GM12878 (cell line): ENCODE measurements at regions not wholly inside any gene's neighbourhood (a gene's known extent, or its start where the extent isn't known, plus 50 kb on each side); places are given as distances from the start of the nearest gene placed in this dataset.

Experiments used
- ATAC-seq: fragments of 200-7000 bp; cut with Tn5 transposase; 3 replicates; pipeline ENCODE4 v1.9.1; 2020; ENCODE audit warnings: mild to moderate bottlenecking, moderate library complexity
- BruUV-seq: library from RNA; stranded (reverse); fragments of 400-500 nt; replicated peaks from 2 replicates; lab custom pipeline; 2021; lab: Mats Ljungman, UMichigan
- CTCF ChIA-PET: fragments of 300-600 bp; sonication (Branson Sonifier 250); formaldehyde crosslinking; extraction: SDS; loops from one replicate; lab custom pipeline; 2021; ENCODE audit warnings: inconsistent platforms; lab: Yijun Ruan, JAX
- POLR2A ChIA-PET: fragments of 350-600 bp; formaldehyde crosslinking; extraction: SDS; loops from one replicate; lab custom pipeline; 2021; ENCODE audit warnings: inconsistent platforms; lab: Charles Lee
- RAD21 ChIA-PET: fragments of 300-600 bp; sonication (Branson Sonifier 250); formaldehyde crosslinking; loops from one replicate; lab custom pipeline; 2023; ENCODE audit warnings: antibody characterized with exemption; ENCODE audit not compliant: unreplicated experiment; lab: Charles Lee
- SMC1A ChIA-PET: fragments of 300-600 bp; sonication (Branson Sonifier 250); formaldehyde crosslinking; loops from one replicate; lab custom pipeline; 2023; ENCODE audit not compliant: unreplicated experiment, uncharacterized antibody; lab: Charles Lee
- DNase-seq: peaks from one replicate; pipeline ENCODE4 v3.0.0-alpha.2; 2011; ENCODE audit warnings: low read depth, low spot score
- FAIRE-seq: peaks from 3 replicates; lab custom pipeline; 2011; peaks lifted over from hg19 to GRCh38; lab: Jason Lieb, UNC
- H2AFZ ChIP-seq: 2 replicates; pipeline ENCODE4 v1.6.0; 2011; ENCODE audit warnings: low read depth, low read length, control low read depth; ENCODE audit not compliant: control insufficient read depth
- H3K27ac ChIP-seq: 2 replicates; pipeline ENCODE4 v1.5.1; 2011; ENCODE audit warnings: control low read depth; ENCODE audit not compliant: control insufficient read depth, insufficient read depth
- H3K27me3 ChIP-seq, 2 experiments: replicated peaks in 1 of 2; 2 replicates each; pipeline versions ENCODE4 v1.6.0 to v1.6.1; 2011; ENCODE audit warnings: low read length in 1 of 2; ENCODE audit not compliant: control insufficient read depth in 2 of 2, insufficient read depth in 2 of 2
- H3K36me3 ChIP-seq, 2 experiments: 2 replicates each; pipeline ENCODE4 v1.5.1; 2011; ENCODE audit warnings: low read length in 1 of 2; ENCODE audit not compliant: control insufficient read depth in 2 of 2, insufficient read depth in 2 of 2
- H3K4me1 ChIP-seq: 2 replicates; pipeline ENCODE4 v1.6.1; 2011; ENCODE audit warnings: mild to moderate bottlenecking, low read length, moderate library complexity, mixed read lengths; ENCODE audit not compliant: control insufficient read depth, insufficient read depth
- H3K4me2 ChIP-seq: 2 replicates; pipeline ENCODE4 v1.6.0; 2011; ENCODE audit warnings: control low read depth; ENCODE audit not compliant: control insufficient read depth, insufficient read depth
- H3K4me3 ChIP-seq: fragments of 200-600 bp; sonication (generic); 2 replicates; pipeline ENCODE4 v1.5.1; 2016
- H3K79me2 ChIP-seq: 2 replicates; pipeline ENCODE4 v1.6.0; 2011; ENCODE audit warnings: low read length; ENCODE audit not compliant: control insufficient read depth, insufficient read depth
- H3K9ac ChIP-seq: 2 replicates; pipeline ENCODE4 v1.8.0; 2011; ENCODE audit warnings: low read length, control low read depth, mixed read lengths; ENCODE audit not compliant: control insufficient read depth, insufficient read depth
- H3K9me3 ChIP-seq: replicated peaks from 3 replicates; pipeline ENCODE4 v1.5.1; 2011; ENCODE audit warnings: mild to moderate bottlenecking, low read length; ENCODE audit not compliant: control insufficient read depth, insufficient read depth
- H4K20me1 ChIP-seq: 2 replicates; pipeline ENCODE4 v1.6.0; 2011; ENCODE audit not compliant: control insufficient read depth, insufficient read depth
- BACH1 ChIP-seq: fragments of 450-650 bp; IDR thresholded peaks from 2 replicates; pipeline ENCODE4 v1.6.1; 2017; ENCODE audit warnings: mild to moderate bottlenecking, borderline replicate concordance
- CTCF ChIP-seq, 3 experiments: IDR thresholded peaks in 2 of 3; conservative IDR thresholded peaks in 1 of 3; 2 replicates each; pipeline ENCODE4 v1.5.1; 2011; ENCODE audit warnings: low read depth in 3 of 3, low read length in 3 of 3, mild to moderate bottlenecking in 3 of 3, control low read depth in 2 of 3, moderate library complexity in 2 of 3, inconsistent platforms in 1 of 3, mixed read lengths in 1 of 3; ENCODE audit not compliant: control insufficient read depth in 2 of 3, insufficient read depth in 1 of 3; ENCODE audit errors: extremely low read depth in 1 of 3
- HDAC2 ChIP-seq: fragments of 200-600 bp; sonication (generic); IDR thresholded peaks from 2 replicates; pipeline ENCODE4 v1.6.1; 2017
- MEF2A ChIP-seq: IDR thresholded peaks from 2 replicates; pipeline ENCODE4 v1.6.1; 2011; ENCODE audit warnings: low read depth, mild to moderate bottlenecking, low read length, moderate library complexity; ENCODE audit not compliant: insufficient read depth
- MYB ChIP-seq: fragments of 150-350 bp; IDR thresholded peaks from 2 replicates; pipeline ENCODE4 v1.6.1; 2014; ENCODE audit warnings: mild to moderate bottlenecking, low read depth, low read length, borderline replicate concordance
- NFIC ChIP-seq: IDR thresholded peaks from 2 replicates; pipeline ENCODE4 v1.6.1; 2012; ENCODE audit warnings: low read depth, mild to moderate bottlenecking, inconsistent platforms, low read length, moderate library complexity
- PAX8 ChIP-seq: fragments of 450-650 bp; IDR thresholded peaks from 2 replicates; pipeline ENCODE4 v1.6.1; 2017; ENCODE audit warnings: mild to moderate bottlenecking, moderate library complexity
- RUNX3 ChIP-seq: IDR thresholded peaks from 2 replicates; pipeline ENCODE4 v1.6.1; 2012; ENCODE audit warnings: low read length, inconsistent platforms
- TARDBP ChIP-seq: IDR thresholded peaks from 2 replicates; pipeline ENCODE4 v1.6.1; 2016; ENCODE audit warnings: borderline replicate concordance
- ZNF207 ChIP-seq: fragments of 450-650 bp; IDR thresholded peaks from 2 replicates; pipeline ENCODE4 v1.6.1; 2014; ENCODE audit warnings: antibody characterized with exemption, mild to moderate bottlenecking, borderline replicate concordance
- ZNF592 ChIP-seq: fragments of 450-650 bp; IDR thresholded peaks from 2 replicates; pipeline ENCODE4 v1.6.1; 2017; ENCODE audit warnings: mild to moderate bottlenecking, moderate library complexity
- WGBS: methylation state at CpG from one replicate; pipeline ENCODE4 v1.1.6; 2016; ENCODE audit warnings: low lambda C conversion rate; ENCODE audit not compliant: insufficient replicate concordance, insufficient coverage; ENCODE audit errors: missing lambda C conversion rate; 5-methylcytosine and 5-hydroxymethylcytosine counted together
- in situ Hi-C: fragments of 300-500 bp; cut with MboI; formaldehyde crosslinking; loops from 9 replicates; pipeline ENCODE4 v1.14.3; 2018; ENCODE audit warnings: mixed read lengths
- intact Hi-C: fragments of 100-400 bp; cut with micrococcal nuclease; formaldehyde crosslinking; loops from one replicate; pipeline ENCODE4 v1.14.2; 2022; ENCODE audit not compliant: unreplicated experiment

GRCh38 chr5:90221951-90222350 is 187.6 kb downstream of the CETN3 start:
- H3K27me3 ChIP-seq = no peaks in the 10 kb centered on the region
- H3K4me1 ChIP-seq = peaks cover under 1% of the 10 kb centered on the region; the same call in 1 of the 2 replicates
- 31% methylated on average over 2 of the region's 2 CpGs for WGBS
- ChIA-PET CTCF (no interaction called here), RAD21 (no interaction called here), SMC1A (interaction anchor here (1.3 kb wide), 1 partner anchor 8 kb away, joined by 3 read pairs; no protein-coding TSS in a partner anchor), POLR2A (no interaction called here)
- H3K4me3 ChIP-seq = no peak overlapping the region
- H2AFZ ChIP-seq = no peak overlapping the region
- DNase-seq (no peak), FAIRE-seq (no peak), ATAC-seq (no peak)
- H3K9ac ChIP-seq = no peak overlapping the region
- in situ Hi-C loops = no loop called here
- no peak overlapping the region for H3K4me2 ChIP-seq
- H3K27ac ChIP-seq = no peak overlapping the region
- no peaks in the 10 kb centered on the region for H3K36me3 ChIP-seq
- H3K9me3 ChIP-seq = no peaks in the 10 kb centered on the region
- no peaks in the 10 kb centered on the region for H3K79me2 ChIP-seq
- no peaks in the 10 kb centered on the region for H4K20me1 ChIP-seq
- TF ChIP-seq CTCF (IDR thresholded peaks at IDR 0.05 in 2 of 3, conservative IDR thresholded peaks at IDR 0.05 in 1 of 3; ENCODE audit: control insufficient read depth in 2 of 3, extremely low read depth in 1 of 3, insufficient read depth in 1 of 3, low read depth in 3 of 3, low read length in 3 of 3) (no peak), TARDBP (no peak), BACH1 (no peak), NFIC (no peak), ZNF592 (no peak), RUNX3 (no peak), PAX8 (no peak), ZNF207 (no peak), MEF2A (no peak), HDAC2 (no peak), MYB (no peak)
- intact Hi-C loops = no loop called here
- BruUV-seq = no TSS peak
